ENCODE measurements at regions not wholly inside any gene's neighbourhood (a gene's known extent, or its start where the extent isn't known, plus 50 kb on each side); places are given as distances from the start of the nearest gene placed in this dataset.

DNA sequence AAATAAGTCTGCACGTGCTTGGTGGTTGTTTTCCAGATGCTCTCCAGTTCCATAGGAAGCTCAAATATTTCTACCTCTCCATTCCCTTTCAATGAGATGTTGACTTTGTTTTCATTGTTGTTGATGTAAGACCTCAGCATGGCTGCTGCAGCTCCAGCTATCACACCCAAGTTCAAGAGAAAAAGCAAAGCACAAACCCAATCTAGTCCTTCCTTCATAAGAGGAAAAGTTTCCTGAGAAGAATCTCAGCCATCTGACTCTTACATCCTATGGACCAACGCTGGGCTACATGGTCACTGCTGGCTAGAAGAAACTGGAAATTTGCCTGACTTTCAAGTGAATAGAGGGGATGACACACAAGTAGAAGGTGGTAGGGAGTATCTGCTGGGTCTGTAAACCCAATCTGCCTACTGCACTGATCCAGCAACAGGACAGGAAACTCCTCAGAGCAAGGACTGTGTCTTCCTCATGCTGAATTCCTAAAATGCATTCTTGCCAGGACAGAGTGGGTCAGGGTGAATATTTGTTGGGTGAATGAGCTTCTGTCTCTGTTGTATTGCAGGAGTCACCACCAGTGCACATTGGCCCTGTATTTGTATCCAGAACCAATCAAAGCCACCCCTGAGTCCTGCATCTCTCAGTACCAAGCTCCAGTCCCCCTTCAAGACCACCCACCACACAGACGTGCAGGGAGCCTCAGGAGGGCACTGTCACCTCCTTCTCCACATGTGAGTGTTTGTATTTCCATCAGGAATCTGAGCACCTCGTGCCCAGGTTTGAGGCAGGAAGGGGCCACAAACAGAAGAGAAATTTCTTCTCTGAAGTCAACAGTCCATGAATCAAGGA lies 118.0 kb upstream of the IGLL5 start:
- no peak for DNase-seq
- 59 to 61% methylated on average over 4 of the region's 4 CpGs for WGBS, 2 donors
- no peaks in the 10 kb centered on the region for H3K4me1 ChIP-seq
- no peaks in the 10 kb centered on the region for H3K27me3 ChIP-seq
- no peak overlapping the region for H3K4me3 ChIP-seq
- H3K9me3 ChIP-seq = no peaks in the 10 kb centered on the region
- H3K36me3 ChIP-seq = no peaks in the 10 kb centered on the region
- TF ChIP-seq, protein P1, sequence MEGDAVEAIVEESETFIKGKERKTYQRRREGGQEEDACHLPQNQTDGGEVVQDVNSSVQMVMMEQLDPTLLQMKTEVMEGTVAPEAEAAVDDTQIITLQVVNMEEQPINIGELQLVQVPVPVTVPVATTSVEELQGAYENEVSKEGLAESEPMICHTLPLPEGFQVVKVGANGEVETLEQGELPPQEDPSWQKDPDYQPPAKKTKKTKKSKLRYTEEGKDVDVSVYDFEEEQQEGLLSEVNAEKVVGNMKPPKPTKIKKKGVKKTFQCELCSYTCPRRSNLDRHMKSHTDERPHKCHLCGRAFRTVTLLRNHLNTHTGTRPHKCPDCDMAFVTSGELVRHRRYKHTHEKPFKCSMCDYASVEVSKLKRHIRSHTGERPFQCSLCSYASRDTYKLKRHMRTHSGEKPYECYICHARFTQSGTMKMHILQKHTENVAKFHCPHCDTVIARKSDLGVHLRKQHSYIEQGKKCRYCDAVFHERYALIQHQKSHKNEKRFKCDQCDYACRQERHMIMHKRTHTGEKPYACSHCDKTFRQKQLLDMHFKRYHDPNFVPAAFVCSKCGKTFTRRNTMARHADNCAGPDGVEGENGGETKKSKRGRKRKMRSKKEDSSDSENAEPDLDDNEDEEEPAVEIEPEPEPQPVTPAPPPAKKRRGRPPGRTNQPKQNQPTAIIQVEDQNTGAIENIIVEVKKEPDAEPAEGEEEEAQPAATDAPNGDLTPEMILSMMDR (IDR thresholded peaks at IDR 0.05) = no peak
- intact Hi-C loops (cut with DNase I) = no loop called here
- H3K27ac ChIP-seq = no peak overlapping the region

DNA sequence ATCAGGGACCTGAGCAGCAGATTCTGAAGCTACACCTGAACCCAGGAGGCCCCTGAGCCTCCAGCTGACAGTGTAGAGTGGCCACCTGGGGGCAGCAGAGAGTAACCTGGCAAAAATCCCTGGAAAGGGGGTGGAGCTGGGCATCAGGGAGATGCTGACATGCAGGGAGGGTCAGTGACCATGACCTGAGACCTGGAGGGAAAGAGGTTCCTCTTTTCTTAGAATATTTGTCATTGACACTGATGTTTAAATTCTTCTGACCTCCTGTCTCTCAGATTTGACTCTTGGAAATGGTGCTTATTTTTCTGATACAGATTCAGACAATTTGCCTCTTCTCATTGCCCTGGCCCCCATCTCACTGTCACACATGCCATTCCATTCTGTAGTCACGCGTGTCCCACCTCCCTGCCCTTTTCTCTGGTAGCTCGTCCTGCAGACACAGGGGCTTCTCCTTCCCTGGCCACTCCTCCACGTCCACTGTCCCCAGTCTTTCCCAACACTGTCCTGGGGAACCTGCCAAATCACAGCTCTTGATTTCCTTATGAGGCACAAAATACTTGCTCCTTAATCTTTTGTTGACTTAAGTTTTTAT lies 117.2 kb upstream of the IGLL5 start:
- intact Hi-C loops (cut with DNase I) = no loop called here
- no peak overlapping the region for H3K27ac ChIP-seq
- no peak for TF ChIP-seq POLR2AphosphoS5 (IDR thresholded peaks at IDR 0.05)
- TF ChIP-seq, protein P1 (IDR thresholded peaks at IDR 0.05) = peak in 1 of 4 experiments; percentile 38
- no peak overlapping the region for H3K4me3 ChIP-seq
- H3K27me3 ChIP-seq = no peaks in the 10 kb centered on the region
- no peaks in the 10 kb centered on the region for H3K36me3 ChIP-seq
- DNase-seq = no peak
- WGBS, 2 donors = 13 to 53% methylated on average over 4 of the region's 4 CpGs
- H3K4me1 ChIP-seq = no peaks in the 10 kb centered on the region
- H3K9me3 ChIP-seq = no peaks in the 10 kb centered on the region

DNA sequence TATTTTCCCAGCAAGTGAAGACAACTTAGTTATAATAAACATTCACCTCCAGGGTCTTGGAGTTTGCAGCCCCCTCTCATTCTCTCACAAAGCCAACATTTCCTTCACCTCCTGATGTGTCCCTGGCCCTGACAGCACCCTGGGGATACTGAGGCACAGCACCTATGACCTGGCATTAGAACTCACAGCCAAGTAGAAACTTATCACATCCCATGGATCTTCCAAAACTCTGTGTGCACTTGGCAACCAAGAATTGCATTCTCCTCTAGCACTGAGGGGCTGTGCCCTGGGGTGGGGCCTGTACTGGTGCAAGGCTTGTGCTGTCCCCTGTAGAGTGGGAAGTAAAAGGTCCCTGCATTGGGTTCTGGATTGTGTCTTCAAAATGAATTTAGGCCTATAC lies 116.7 kb upstream of the IGLL5 start:
- Histone ChIP-seq H3K27me3 (no peaks in the 10 kb centered on the region), H3K9me3 (no peaks in the 10 kb centered on the region), H3K27ac (no peak overlapping the region), H3K36me3 (no peaks in the 10 kb centered on the region), H3K4me1 (no peaks in the 10 kb centered on the region), H3K4me3 (no peak overlapping the region)
- intact Hi-C loops (cut with DNase I) = no loop called here
- TF ChIP-seq, protein P1 (IDR thresholded peaks at IDR 0.05) = no peak
- TF ChIP-seq POLR2AphosphoS5 (IDR thresholded peaks at IDR 0.05) (no peak), EP300 (IDR thresholded peaks at IDR 0.05) (no peak), POLR2A (IDR thresholded peaks at IDR 0.05) (no peak)
- no peak for DNase-seq

DNA sequence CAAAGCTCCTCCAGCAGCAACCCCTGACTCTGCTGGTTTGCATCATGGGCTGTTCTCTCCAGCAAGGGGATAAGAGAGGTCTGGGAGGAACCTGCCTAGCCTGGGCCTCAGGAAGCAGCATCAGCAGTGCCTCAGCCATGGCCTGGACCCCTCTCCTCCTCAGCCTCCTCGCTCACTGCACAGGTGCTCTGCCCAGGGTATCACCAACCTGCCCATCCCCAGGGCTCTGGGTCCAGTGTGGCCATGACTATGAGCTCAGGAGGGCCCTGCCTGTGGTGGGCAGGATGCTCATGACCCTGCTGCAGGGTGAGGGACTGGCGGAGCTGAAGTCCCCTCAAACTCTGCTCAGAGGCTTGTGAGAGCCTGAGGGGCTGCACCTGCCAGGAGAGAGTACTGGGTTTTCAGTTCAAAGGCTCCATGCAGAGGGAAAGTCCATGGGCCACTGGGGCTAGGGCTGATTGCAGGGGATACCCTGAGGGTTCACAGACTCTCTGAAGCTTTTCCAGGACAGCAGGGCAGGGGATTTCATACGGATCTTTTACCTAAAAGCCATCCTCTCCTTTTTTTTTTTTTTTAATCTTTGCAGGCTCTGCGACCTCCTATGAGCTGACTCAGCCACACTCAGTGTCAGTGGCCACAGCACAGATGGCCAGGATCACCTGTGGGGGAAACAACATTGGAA lies 115.8 kb upstream of the IGLL5 start:
- 89% methylated on average over 4 of the region's 4 CpGs for WGBS, 2 donors
- no peaks in the 10 kb centered on the region for H3K36me3 ChIP-seq
- H3K4me1 ChIP-seq = no peaks in the 10 kb centered on the region
- no peak overlapping the region for H3K4me3 ChIP-seq
- no peaks in the 10 kb centered on the region for H3K9me3 ChIP-seq
- intact Hi-C loops (cut with DNase I) = no loop called here
- DNase-seq = no peak
- H3K27ac ChIP-seq = no peak overlapping the region
- TF ChIP-seq, protein P1 (IDR thresholded peaks at IDR 0.05) = no peak
- TF ChIP-seq POLR2AphosphoS5 (IDR thresholded peaks at IDR 0.05) = no peak
- no peak for TF ChIP-seq EP300 (IDR thresholded peaks at IDR 0.05)
- no peak for TF ChIP-seq POLR2A (IDR thresholded peaks at IDR 0.05)
- no peaks in the 10 kb centered on the region for H3K27me3 ChIP-seq

Measured in sigmoid colon (tissue), 6 donors.